Stomach (tissue), 4 donors: ENCODE measurements at regions not wholly inside any gene's neighbourhood (a gene's known extent, or its start where the extent isn't known, plus 50 kb on each side); places are given as distances from the start of the nearest gene placed in this dataset.

Source experiments
- CTCF ChIP-seq, 7 experiments: fragments of 450-650 bp in 4 of 7; fragments of 200-600 bp in 3 of 7; sonication (generic) in 3 of 7; IDR thresholded peaks; one replicate each; pipeline ENCODE4 v1.5.1; 2016 to 2019; ENCODE audit warnings: antibody characterized with exemption in 7 of 7, control low read depth in 2 of 7, mild to moderate bottlenecking in 1 of 7
- POLR2A ChIP-seq, 4 donors: fragments of 450-650 bp; IDR thresholded peaks; one replicate each; pipeline ENCODE4 v1.6.1; 2016; ENCODE audit warnings: antibody characterized with exemption in 4 of 4, control low read depth in 2 of 4, mild to moderate bottlenecking in 1 of 4, moderate library complexity in 1 of 4

GRCh38 chr4:132504438-132504837, 644.7 kb upstream of the PCDH10 start:
- TF ChIP-seq CTCF (IDR thresholded peaks at IDR 0.05) (no peak), POLR2A (IDR thresholded peaks at IDR 0.05) (no peak)
